ENCODE measurements at regions not wholly inside any gene's neighbourhood (a gene's known extent, or its start where the extent isn't known, plus 50 kb on each side); places are given as distances from the start of the nearest gene placed in this dataset.
"Not testable (repeated sequence)": the region's sequence is repeated elsewhere in the genome, so short reads cannot be mapped to it uniquely, and the experiment has no call there.

DNA sequence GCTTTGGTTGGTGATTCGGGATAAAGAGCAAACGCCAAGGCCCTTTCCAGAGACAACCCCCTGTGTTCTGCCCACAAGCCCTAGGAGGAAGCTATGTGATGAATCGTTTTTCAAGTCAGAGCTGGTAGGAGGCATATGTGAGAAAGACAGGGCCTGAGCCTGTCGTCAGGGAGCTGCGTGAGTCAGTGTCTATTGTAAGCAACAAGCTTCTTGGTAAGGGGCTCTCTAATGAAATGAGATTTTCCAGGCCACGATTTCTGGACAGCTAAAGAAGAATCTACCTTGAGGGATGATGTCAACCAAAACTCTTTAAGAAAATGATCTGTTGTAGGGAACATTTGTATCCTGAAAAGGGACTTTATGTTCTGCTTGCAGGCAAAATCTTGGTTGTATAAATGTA is 318.9 kb upstream of the IL12A start:
- peak in 24 of 42 donors; percentile 1 to 56 (median 16) for DNase-seq
- intact Hi-C loops (cut with DNase I) = no loop called here

DNA sequence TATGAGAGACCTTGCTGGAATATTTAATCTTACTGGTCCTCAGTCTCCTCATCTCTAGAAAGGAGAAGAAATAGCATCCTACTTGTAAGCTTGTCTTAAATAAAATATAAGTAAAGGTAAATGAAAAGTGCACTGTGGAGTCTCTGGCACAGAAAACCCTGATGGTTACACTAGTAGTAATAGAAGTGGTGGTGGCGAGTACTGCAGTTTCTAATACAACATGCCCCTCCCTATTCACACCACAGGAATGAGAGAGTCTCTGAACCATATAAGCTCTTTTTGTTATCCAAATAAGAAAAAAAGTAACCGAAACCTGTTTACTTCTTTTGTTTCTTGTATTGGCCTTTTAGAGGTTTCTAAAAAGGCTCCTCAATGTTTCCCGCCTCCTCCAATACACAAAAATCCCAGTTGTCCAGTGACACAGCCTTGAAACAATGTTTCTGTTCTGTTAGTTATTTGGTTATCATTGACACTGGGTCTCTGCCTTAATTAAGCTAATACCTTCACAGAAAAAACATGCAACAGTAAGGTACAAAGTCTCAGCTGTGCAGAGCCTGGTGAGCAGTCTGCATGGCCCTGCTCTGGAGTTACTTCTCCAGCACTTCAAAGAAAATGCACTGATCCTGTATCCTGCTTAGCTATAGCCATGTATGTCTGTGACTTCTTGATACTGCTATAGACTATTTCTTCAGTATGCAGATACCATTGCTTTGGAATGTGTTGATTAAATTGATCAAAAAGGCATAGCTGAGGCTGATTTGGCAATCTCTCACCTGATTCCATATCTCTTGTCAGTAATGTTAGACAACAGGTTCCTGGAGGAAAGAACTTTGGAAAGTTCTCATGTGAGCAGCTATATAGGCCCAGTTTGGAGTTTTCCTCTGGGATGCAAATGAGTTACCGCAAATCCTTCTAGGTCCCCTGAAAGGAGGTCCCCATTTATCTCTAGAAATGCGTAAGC is 315.6 kb upstream of the IL12A start:
- intact Hi-C loops (cut with DNase I) = no loop called here

DNA sequence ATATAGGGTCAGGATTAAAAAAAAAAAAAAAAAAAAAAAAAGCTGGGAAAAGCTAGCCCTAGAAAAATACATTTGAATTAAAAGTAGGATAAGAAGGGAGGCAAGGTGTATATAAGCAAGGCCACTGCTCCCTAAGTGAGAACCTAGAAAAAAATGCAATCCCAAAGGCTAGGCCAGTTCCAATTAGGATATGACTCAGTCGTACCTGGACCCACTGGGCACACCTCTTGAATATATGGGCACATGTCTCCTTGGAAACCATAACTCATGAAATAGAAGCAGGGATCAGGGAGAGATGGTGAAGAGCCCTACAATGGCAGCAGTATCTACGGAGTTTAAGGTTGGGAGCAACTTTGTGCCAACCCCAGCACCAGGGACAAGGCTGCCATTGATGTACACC is 314.1 kb upstream of the IL12A start:
- DNase-seq = no peak
- intact Hi-C loops (cut with DNase I) = no loop called here

More for the DNA sequence above, 315.6 kb upstream of the IL12A start:
- no peak for DNase-seq

DNA sequence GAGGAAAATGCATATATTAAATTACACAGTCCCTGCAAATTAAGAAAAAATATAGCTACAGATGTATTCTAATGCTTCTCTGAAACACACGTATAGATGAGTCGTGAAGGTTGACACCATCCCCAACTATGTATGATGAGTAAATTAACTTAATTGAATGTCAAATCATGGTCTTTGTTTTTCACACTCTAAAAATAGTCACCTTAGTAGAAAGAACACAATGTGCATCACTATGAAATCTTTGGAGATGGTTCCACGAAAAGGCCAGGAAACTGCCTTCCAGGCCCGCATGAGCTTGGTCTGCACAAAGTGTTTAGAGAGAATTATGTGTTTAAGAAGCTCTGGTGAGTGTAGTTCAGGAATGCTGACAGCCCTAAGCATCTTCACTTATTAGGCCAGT is 313.4 kb upstream of the IL12A start:
- intact Hi-C loops (cut with DNase I) = no loop called here
- no peak for DNase-seq

DNA sequence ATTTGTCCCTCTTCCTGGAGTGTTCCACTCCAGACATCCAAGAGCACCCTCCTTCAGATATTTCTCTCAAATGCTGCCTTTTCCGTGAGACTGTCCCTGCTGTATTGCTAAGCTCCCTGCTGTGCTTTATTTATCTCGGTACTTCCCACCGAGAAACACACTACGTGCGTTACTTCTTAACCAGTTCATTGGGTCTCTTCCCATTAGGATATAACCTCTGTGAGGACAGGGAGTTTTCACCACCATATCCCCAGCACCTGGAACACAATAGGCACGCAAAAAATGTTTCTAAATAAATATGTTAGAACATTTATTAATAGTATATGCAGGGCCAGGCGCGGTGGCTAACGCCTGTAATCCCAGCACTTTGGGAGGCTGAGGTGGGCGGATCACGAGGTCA is 308.7 kb upstream of the IL12A start:
- no peak for DNase-seq
- intact Hi-C loops (cut with DNase I) = no loop called here

DNA sequence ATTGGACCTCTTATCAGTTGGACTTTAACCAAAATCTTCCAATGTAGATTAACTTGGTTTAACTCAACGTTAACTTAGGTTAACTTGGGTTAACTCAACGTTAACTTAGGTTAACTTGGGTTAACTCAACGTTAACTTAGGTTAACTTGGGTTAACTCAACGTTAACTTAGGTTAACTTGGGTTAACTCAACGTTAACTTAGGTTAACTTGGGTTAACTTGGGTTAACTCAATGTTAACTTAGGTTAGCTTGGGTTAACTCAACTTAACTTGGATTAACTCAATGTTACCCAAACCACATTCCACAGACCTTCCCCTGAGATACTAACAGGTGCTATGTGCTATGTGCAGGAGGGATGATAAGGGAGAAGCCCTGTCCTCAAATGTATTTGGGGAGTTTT is 306.9 kb upstream of the IL12A start:
- intact Hi-C loops (cut with DNase I); DNase-seq: not testable (repeated sequence)

DNA sequence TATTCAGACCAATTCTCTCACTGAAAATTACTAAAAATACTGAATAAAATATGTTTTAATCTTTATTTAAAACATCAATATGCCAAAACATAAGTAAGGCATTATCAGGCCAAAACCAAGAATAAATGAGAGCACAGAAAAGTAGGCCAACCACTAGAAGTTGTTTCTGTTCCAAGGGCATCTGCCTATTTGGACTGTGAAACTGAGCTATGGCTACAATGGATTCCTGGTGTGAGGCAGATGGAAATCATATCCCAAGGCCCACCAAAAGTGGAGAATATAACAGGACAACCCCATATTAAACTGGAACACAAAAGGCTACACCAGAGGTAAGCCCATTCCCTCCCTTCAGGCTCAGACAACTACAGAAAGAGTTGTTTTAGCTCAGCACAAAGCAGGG is 302.8 kb upstream of the IL12A start:
- intact Hi-C loops (cut with DNase I) = no loop called here
- no peak for DNase-seq

DNA sequence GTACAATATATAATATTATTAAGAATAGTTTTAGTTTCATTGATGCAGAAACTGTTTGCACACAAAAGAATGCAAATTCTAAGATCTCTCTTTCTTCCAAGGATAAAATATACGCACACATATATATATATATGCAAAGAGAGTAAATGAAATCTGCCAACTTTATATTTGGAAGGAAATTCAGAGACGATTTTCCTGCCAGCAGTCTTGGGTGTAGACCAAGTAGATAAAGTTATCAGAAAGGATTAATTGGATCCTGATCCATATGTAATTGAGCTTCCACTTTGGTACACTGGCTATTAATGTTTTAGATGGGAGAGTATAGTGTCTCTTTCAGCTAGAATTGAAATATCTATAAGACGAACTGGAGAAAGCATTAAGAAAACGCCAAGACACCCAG is 295.4 kb upstream of the IL12A start:
- DNase-seq = no peak
- intact Hi-C loops (cut with DNase I) = no loop called here

DNA sequence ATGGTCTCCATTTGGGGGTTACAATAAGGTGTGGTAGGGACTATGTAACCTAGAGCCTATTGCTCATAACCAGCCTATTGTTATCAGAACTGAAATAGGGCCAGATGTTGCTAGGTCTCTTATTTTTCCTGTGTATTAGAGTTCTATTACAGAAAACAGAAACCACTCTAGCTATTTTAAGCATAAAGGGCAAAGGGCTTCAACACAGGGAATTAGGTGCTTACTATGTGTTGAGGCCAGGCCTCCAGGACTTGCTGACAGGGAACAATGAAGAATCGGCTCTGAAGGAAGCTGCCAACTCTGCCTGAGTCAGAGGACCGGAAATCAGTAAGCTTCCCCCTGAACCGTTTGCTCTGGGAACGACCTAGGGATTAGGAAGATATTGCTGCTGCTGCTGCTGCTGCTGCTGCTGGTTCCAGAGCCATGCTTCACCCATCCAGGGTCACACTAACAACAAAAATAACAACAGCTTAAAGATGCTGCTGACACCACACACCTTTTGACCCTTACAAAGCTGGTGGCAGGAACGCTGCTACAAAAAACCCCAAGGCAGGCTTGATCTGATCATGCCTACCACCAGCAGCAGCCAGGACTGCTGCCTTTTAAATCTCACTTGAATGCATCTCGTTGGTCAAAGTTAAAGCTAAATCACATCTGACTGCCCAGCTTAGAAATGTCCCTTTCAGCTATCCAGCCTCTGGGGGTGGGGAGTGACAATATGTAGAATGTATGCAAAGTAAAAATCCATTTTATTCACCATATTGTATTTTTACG is 276.9 kb upstream of the IL12A start:
- DNase-seq = no peak
- intact Hi-C loops (cut with DNase I) = no loop called here

DNA sequence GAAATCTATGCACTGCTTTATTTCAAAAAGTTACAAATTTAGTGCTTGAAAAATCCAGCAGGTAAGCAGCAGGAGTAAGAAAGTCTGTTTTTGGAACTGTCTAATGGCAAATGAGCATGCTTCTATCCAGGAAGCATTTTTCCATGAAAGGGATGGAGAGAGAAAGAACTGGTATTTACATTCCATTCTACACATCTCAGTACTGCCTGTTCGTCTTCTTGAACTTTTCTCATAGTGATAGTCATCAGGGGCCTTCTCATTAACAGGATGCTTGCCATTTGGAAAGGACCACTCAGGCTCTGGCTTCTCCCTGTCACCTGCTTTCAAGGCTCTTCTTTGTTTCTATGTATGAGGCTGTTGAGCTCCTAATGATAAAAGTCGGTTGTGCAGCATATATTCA is 267.3 kb upstream of the IL12A start:
- DNase-seq = no peak
- intact Hi-C loops (cut with DNase I) = no loop called here

DNA sequence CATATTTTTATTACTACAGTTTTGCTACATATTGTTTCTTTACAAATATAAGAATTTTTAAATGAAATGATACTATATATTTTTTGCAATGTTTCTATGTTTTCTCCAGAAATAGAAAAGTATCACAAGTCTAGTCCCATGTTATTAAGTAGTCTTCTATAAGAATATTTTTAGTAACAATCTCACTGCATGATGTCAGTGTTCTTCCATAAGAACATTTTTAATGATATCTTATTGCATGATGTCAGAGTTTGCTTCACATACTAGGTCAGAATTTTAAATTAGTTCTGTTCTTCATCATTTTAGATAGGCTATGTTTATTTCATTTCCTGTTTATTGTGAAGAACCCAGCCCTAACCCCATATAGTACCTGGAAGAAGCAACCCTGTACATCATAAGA is 265.3 kb upstream of the IL12A start:
- intact Hi-C loops (cut with DNase I) = no loop called here
- no peak for DNase-seq

DNA sequence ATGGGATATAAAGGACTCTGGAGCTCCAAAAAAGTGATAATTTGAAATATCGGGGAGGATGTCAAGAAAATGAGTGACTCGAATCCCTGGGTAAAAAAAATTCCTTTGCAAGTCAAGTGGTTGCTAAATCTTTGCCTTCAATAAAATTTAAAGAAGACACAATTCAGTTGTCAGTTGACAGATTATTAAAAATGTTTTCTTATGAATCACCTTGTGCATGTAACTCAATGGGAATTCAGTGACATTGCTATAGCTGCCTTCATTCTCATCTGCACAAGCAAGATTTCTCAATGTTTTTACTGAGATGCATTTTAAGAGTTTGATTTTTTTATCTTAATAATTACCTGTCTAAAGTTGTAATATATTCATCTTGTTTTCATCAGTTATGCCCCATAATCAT is 264.0 kb upstream of the IL12A start:
- DNase-seq = no peak
- intact Hi-C loops (cut with DNase I) = no loop called here

DNA sequence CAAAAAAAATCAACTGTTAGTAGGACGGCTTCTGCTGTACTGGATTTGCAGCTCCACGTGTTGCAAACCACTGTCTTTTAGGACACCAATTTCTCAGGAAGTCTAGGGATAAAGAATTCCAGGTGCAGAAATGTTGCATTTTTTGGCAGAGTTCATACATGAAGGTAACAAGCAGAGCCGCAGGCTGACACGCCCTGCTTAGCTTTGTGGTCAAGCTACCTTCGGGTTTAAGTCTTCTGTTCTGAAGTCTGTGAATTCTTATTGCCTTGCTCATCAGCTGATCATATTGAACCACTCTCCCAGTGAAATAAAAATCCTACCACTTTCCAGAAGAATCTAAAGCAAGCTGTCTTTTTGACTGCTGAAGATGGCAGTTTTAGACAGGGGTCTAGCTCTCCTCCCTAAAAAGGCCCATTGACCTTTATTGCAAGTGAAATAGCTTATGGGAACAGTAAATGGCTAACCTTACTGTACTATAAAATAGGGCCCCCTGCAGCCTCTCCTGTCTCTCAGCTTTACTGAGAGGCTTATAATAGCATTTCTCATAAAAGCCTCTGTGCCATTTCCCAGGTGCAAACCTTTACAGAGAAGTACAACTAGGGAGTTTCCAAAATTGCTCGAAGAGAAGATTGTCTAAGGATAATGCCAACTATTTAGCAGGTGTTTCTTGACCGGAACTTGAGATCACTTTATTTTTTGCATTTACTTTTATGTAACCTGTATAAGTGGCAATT is 262.2 kb upstream of the IL12A start:
- intact Hi-C loops (cut with DNase I) = no loop called here
- DNase-seq = no peak

DNA sequence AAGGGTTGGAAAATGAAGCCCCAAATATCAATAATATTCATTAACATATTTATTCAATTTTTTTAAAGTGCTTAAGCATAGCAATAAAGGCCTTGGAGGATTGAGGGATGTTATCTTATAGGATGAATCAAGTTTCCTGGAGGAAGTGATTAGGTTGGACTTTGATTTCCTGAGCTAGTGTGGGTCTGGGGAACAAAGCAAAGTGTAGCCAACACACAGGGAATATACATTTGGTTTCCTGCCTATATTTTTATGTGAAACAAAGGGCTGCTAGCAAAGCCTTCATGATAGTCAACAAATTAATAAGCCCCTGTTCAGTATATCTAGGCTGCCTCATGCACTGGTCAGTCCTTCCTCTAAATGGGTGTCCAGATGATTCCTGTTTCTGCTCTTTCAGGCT is 261.1 kb upstream of the IL12A start:
- DNase-seq = no peak
- intact Hi-C loops (cut with DNase I) = no loop called here

DNA sequence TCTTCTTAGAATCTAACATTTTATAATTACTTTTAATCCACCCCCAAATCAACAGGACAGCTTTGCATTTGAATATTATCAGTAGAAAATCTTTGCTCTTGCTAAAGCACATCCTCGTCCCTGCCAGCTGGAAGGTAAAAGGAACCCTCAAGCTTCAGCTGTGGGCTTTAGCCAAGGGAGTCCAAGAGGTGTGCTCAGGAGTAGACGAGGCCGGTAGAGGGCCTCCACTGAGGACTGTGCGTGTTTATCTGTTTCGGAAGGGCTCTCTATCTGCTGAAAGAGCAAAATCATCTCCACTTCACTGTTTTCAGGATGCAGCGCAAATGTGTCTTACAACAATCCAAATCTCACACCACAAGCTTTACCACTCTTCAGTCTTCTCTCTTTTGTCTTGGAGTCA is 257.4 kb upstream of the IL12A start:
- intact Hi-C loops (cut with DNase I) = no loop called here
- no peak for DNase-seq

DNA sequence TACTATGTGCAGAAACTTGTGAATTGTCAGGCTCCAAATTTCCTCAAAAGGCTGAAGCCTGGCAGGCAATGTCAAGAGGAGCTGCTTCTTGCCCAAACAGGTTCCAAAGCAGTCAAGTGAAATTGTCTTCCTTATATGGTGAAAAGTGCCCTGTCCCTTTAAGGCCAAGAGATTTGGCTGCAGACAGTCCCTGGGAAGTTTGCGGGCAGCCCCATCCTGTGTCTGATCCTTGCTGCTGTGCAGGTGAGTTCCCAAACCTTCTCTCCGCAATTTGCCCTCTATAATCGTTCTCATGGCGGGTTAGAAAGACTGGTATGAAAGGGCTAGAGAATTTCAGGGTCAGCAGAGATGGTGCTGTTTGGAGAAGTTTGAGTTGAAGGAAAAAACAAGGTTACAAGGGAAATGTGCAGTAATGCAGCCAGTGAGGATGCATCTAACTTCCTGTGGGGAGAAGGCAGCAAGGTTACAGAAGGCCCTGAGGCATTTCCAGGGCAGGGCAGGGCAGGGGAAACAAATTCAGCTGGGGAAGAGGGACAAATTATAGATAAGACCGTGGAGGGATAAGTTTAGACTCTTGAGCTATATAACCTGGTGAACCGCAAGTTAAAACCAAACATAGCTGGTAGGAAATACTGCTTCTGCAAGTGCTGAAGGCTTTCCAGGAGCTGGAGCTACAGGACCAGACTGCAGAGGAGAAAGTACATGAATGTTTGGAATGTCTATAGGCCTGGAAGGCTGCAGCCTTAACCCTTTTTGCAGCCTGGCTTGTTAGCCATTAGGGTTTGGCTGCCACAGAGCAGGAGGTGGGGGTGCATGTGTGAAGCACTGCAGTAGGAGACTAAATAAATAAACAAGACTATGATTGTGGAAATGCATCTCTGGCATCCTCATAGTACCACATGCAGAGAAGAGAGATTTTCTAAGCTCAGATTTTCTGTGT is 256.2 kb upstream of the IL12A start:
- no peak for DNase-seq
- intact Hi-C loops (cut with DNase I) = no loop called here

DNA sequence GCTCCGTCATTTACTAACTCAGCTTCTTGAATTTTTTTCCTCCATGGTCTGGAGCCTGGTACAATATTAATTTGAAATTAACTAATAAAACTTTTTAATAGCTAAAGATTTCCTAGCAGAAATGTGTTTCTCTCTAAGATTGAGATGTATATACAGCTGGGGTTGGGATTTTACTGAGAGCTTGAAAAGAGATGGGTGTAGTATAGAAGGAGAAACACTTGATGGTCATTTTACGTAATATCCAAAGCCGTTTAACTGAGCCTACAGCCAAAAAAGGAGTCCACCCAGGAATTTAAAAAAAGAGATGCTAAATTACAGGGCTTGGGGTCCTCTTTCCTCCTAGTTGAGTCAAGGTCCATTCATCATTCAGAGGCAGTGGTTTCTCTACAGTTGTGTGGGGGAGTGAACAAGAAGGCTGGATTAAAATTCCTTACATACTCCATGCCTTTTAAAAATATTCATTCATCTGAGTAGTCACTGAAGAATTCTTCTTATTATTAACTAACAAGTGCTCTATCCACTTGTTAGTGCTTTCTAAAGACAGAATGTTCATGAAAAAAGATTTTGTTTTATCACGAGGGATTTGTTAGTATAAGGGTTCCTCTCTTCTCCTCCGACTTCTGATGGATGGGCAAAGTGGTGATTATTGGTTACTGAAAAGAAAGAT is 255.3 kb upstream of the IL12A start:
- intact Hi-C loops (cut with DNase I) = no loop called here
- no peak for DNase-seq

DNA sequence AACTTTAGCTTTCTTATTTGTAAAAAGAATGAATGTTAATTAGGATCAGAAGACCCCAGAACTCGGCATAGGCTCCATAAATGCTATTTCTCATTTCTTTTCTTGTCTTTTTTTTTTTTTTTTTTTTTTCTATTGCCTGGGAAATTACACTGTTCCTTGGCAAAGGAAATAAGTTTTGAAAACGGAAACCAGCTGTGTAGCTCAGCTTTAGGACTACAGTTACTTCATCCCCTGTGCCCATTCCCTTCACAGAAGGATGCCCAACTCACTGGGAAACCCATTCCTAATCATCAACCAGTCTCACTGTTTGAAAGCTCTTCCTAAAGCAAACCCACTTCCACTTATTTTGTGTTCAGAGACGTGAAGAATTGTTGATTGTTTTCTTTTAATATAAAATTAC is 254.0 kb upstream of the IL12A start:
- no peak for DNase-seq
- intact Hi-C loops (cut with DNase I) = no loop called here
